Stomach (tissue), 8 donors: ENCODE measurements at regions not wholly inside any gene's neighbourhood (a gene's known extent, or its start where the extent isn't known, plus 50 kb on each side); places are given as distances from the start of the nearest gene placed in this dataset.

Experiments
- DNase-seq, 2 donors: peaks; one replicate each; pipeline versions ENCODE4 v3.0.0 to v3.0.0-alpha.2; 2013 to 2019
- H3K27ac ChIP-seq, 5 donors: fragments of 200-600 bp in 4 of 5; sonication (generic) in 4 of 5; one replicate each; pipeline ENCODE4 v1.5.1; 2013 to 2019; ENCODE audit warnings: mild to moderate bottlenecking in 1 of 5, moderate library complexity in 1 of 5
- H3K27me3 ChIP-seq, 3 donors: fragments of 200-600 bp; sonication (generic); one replicate each; pipeline ENCODE4 v1.5.1; 2017 to 2019; ENCODE audit warnings: mixed run types in 1 of 3
- H3K36me3 ChIP-seq, 4 donors: fragments of 200-600 bp; sonication (generic); 1 replicate in 3 of 4; 2 replicates in 1 of 4; pipeline ENCODE4 v1.5.1; 2016 to 2019
- H3K4me1 ChIP-seq, 4 donors: fragments of 200-600 bp; sonication (generic); one replicate each; pipeline ENCODE4 v1.5.1; 2016 to 2019
- H3K4me3 ChIP-seq, 4 donors: fragments of 200-600 bp; sonication (generic) in 3 of 4; one replicate each; pipeline ENCODE4 v1.5.1; 2016 to 2019; ENCODE audit warnings: mild to moderate bottlenecking in 1 of 4
- H3K9me3 ChIP-seq, 4 donors: fragments of 200-600 bp; sonication (generic); one replicate each; pipeline ENCODE4 v1.5.1; 2016 to 2019
- CTCF ChIP-seq, 7 experiments: fragments of 450-650 bp in 4 of 7; fragments of 200-600 bp in 3 of 7; sonication (generic) in 3 of 7; IDR thresholded peaks; one replicate each; pipeline ENCODE4 v1.5.1; 2016 to 2019; ENCODE audit warnings: antibody characterized with exemption in 7 of 7, control low read depth in 2 of 7, mild to moderate bottlenecking in 1 of 7
- EP300 ChIP-seq: sonication (generic); formaldehyde crosslinking; IDR thresholded peaks from one replicate; pipeline ENCODE4 v1.6.1; 2017; ENCODE audit warnings: antibody characterized with exemption
- POLR2A ChIP-seq, 4 donors: fragments of 450-650 bp; IDR thresholded peaks; one replicate each; pipeline ENCODE4 v1.6.1; 2016; ENCODE audit warnings: antibody characterized with exemption in 4 of 4, control low read depth in 2 of 4, mild to moderate bottlenecking in 1 of 4, moderate library complexity in 1 of 4
- POLR2AphosphoS5 ChIP-seq, 3 donors: sonication (generic); formaldehyde crosslinking; IDR thresholded peaks; one replicate each; pipeline ENCODE4 v1.6.1; 2016; ENCODE audit warnings: antibody characterized with exemption in 3 of 3
- WGBS, 5 donors: extraction: QIAGEN DNeasy Blood & Tissue Kit in 3 of 5; methylation state at CpG; one replicate each; pipeline versions ENCODE4 v1.1.5 to v1.1.7; 2013 to 2018; 5-methylcytosine and 5-hydroxymethylcytosine counted together
- intact Hi-C: fragments of 100-400 bp; cut with DNase I; formaldehyde crosslinking; loops from one replicate; pipeline ENCODE4 v1.15.1; 2023; ENCODE audit warnings: low total_unique reads
- donor health status: healthy with polysubstance abuse.
- donor health status: Bipolar disorder and iron deficiency.
- donor health status: healthy.

GRCh38 chr16:87086575-87086974, 230.6 kb downstream of the C16orf95 start:
- Histone ChIP-seq H3K4me1 (no peaks in the 10 kb centered on the region), H3K9me3 (peaks cover 2 to 20% (median 14%) of the 10 kb centered on the region in 4 donors), H3K4me3 (no peak overlapping the region), H3K36me3 (no peaks in the 10 kb centered on the region), H3K27me3 (peaks cover 0 to 4% (median 0%) of the 10 kb centered on the region in 3 donors), H3K27ac (no peak overlapping the region)
- no peak for TF ChIP-seq EP300
- TF ChIP-seq POLR2AphosphoS5 (IDR thresholded peaks at IDR 0.05): no peak
- no peak for TF ChIP-seq CTCF (IDR thresholded peaks at IDR 0.05)
- no peak for TF ChIP-seq POLR2A (IDR thresholded peaks at IDR 0.05)
- DNase-seq: no peak
- intact Hi-C loops: no loop called here

GRCh38 chr16:87092958-87093357, 224.2 kb downstream of the C16orf95 start:
- Histone ChIP-seq H3K27ac (no peak overlapping the region), H3K4me3 (no peak overlapping the region), H3K27me3 (peaks cover 0 to 37% (median 6%) of the 10 kb centered on the region in 3 donors), H3K9me3 (no peaks in the 10 kb centered on the region), H3K4me1 (no peaks in the 10 kb centered on the region), H3K36me3 (no peaks in the 10 kb centered on the region)
- intact Hi-C loops: no loop called here
- no peak for DNase-seq
- 54 to 85% (median 64%) methylated on average over 5 of the region's 5 CpGs for WGBS, 5 donors
- no peak for TF ChIP-seq POLR2AphosphoS5 (IDR thresholded peaks at IDR 0.05)
- no peak for TF ChIP-seq POLR2A (IDR thresholded peaks at IDR 0.05)
- no peak for TF ChIP-seq EP300
- TF ChIP-seq CTCF (IDR thresholded peaks at IDR 0.05): no peak

- H3K36me3 ChIP-seq: no peaks in the 10 kb centered on the region
- DNase-seq: no peak
- no peak overlapping the region for H3K27ac ChIP-seq
- no peaks in the 10 kb centered on the region for H3K4me1 ChIP-seq
- 55 to 77% (median 70%) methylated on average over 7 to 18 of the region's 18 CpGs for WGBS, 5 donors
- no peaks in the 10 kb centered on the region for H3K9me3 ChIP-seq
- H3K27me3 ChIP-seq: peaks cover 0 to 48% (median 6%) of the 10 kb centered on the region in 3 donors
- intact Hi-C loops: no loop called here
- H3K4me3 ChIP-seq: no peak overlapping the region
- TF ChIP-seq CTCF (IDR thresholded peaks at IDR 0.05): no peak
- no peak for TF ChIP-seq EP300
These were observed 223.2 kb downstream of the C16orf95 start for GRCh38 chr16:87093804-87094555.

- no peak overlapping the region for H3K27ac ChIP-seq
- intact Hi-C loops: no loop called here
- no peak for DNase-seq
- WGBS, 5 donors: 66 to 72% (median 70%) methylated on average over 5 of the region's 5 CpGs
- no peaks in the 10 kb centered on the region for H3K9me3 ChIP-seq
- H3K36me3 ChIP-seq: no peaks in the 10 kb centered on the region
- H3K4me3 ChIP-seq: no peak overlapping the region
- no peaks in the 10 kb centered on the region for H3K4me1 ChIP-seq
- H3K27me3 ChIP-seq: peaks cover 0 to 52% (median 6%) of the 10 kb centered on the region in 3 donors
- TF ChIP-seq CTCF (IDR thresholded peaks at IDR 0.05) (no peak), POLR2A (IDR thresholded peaks at IDR 0.05) (no peak)
These were observed 222.7 kb downstream of the C16orf95 start for GRCh38 chr16:87094556-87094865.
